ENCODE measurements at regions not wholly inside any gene's neighbourhood (a gene's known extent, or its start where the extent isn't known, plus 50 kb on each side); places are given as distances from the start of the nearest gene placed in this dataset.

DNA sequence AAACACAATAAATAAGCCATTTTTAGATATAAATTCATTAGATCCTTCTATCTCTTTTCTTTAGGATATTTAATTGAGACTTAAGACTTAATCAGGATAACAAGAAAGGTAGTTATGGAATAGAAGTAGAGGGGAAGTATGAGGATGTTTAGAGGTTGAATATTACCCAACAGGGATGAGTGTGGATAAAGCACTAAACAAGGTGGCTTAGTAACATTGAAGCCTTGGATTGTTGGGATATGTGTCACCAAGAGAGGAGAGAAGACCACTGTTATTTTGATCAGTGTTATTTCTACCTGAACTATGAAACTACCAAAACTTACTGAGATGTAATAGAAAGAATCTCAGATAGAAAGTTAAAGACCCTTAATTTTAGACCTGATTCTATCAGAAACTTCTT is 405.7 kb downstream of the PIK3C3 start:
- TF ChIP-seq, protein P1, sequence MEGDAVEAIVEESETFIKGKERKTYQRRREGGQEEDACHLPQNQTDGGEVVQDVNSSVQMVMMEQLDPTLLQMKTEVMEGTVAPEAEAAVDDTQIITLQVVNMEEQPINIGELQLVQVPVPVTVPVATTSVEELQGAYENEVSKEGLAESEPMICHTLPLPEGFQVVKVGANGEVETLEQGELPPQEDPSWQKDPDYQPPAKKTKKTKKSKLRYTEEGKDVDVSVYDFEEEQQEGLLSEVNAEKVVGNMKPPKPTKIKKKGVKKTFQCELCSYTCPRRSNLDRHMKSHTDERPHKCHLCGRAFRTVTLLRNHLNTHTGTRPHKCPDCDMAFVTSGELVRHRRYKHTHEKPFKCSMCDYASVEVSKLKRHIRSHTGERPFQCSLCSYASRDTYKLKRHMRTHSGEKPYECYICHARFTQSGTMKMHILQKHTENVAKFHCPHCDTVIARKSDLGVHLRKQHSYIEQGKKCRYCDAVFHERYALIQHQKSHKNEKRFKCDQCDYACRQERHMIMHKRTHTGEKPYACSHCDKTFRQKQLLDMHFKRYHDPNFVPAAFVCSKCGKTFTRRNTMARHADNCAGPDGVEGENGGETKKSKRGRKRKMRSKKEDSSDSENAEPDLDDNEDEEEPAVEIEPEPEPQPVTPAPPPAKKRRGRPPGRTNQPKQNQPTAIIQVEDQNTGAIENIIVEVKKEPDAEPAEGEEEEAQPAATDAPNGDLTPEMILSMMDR (IDR thresholded peaks at IDR 0.05) = no peak
- TF ChIP-seq JUN (IDR thresholded peaks at IDR 0.05) = no peak
